ENCODE measurements at regions not wholly inside any gene's neighbourhood (a gene's known extent, or its start where the extent isn't known, plus 50 kb on each side); places are given as distances from the start of the nearest gene placed in this dataset.

DNA sequence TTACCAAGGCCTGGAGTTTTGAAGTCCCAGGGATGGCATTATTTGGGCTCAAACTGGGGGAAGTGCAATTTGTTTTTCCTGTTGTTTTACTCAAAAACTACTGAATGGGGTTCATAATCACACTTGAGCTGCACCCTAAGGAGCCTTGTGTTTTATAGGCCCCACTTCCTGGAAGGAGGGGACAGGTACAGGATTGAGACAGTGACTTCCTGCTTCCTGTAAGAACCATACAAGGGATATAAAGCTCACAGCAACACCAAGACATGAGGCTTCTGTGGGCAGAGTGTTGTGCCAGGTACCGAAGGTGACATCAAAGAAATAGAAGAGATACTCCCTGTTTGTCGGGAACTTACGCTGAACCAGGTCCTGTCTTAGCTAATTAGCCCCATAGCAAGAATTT lies 70.4 kb upstream of the SKOR2 start:
- TF ChIP-seq, protein P1, sequence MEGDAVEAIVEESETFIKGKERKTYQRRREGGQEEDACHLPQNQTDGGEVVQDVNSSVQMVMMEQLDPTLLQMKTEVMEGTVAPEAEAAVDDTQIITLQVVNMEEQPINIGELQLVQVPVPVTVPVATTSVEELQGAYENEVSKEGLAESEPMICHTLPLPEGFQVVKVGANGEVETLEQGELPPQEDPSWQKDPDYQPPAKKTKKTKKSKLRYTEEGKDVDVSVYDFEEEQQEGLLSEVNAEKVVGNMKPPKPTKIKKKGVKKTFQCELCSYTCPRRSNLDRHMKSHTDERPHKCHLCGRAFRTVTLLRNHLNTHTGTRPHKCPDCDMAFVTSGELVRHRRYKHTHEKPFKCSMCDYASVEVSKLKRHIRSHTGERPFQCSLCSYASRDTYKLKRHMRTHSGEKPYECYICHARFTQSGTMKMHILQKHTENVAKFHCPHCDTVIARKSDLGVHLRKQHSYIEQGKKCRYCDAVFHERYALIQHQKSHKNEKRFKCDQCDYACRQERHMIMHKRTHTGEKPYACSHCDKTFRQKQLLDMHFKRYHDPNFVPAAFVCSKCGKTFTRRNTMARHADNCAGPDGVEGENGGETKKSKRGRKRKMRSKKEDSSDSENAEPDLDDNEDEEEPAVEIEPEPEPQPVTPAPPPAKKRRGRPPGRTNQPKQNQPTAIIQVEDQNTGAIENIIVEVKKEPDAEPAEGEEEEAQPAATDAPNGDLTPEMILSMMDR (IDR thresholded peaks at IDR 0.05), result no peak
- no peak for TF ChIP-seq POLR2A (IDR thresholded peaks at IDR 0.05)
- no peak for TF ChIP-seq POLR2AphosphoS5 (IDR thresholded peaks at IDR 0.05; ENCODE audit: insufficient read depth in 1 of 2, low read depth in 1 of 2)

Measured in vagina (tissue), 2 donors.